OCI-LY1 (cell line): ENCODE measurements at regions not wholly inside any gene's neighbourhood (a gene's known extent, or its start where the extent isn't known, plus 50 kb on each side); places are given as distances from the start of the nearest gene placed in this dataset.

Experiments used
- EZH2 ChIP-seq: fragments of 200-600 bp; sonication (generic), shearing (Covaris generic); IDR thresholded peaks from 2 replicates; pipeline ENCODE4 v1.8.0; 2017; ENCODE audit warnings: borderline replicate concordance, mixed run types, mild to moderate bottlenecking, antibody characterized with exemption, low read length, moderate library complexity, mixed read lengths
- TF ChIP-seq, protein P1 (sequence below): fragments of 200-600 bp; sonication (generic), shearing (Covaris generic); IDR thresholded peaks from 2 replicates; pipeline ENCODE4 v1.5.1; 2017; ENCODE audit warnings: mild to moderate bottlenecking, antibody characterized with exemption, low read length, moderate library complexity, mixed read lengths

DNA sequence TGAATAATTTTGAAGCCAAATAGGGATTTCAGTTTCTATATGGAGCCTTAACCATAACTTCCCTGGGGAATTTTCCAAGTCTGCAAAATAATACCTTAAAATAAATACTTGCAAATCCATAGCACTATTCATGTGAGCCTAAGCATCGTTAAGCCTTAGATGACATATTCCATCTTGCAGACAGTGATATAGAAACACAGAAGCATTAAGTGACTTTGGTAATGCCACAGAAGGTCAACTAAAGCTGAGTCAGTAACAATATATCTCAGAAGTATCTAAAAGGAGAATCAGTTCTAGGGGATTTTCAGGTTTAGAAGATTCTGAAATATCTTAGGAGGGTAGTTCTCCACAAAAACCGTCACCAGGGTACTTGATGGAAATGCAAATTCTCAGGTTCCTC is 163.4 kb upstream of the COL1A2 start:
- TF ChIP-seq, protein P1, sequence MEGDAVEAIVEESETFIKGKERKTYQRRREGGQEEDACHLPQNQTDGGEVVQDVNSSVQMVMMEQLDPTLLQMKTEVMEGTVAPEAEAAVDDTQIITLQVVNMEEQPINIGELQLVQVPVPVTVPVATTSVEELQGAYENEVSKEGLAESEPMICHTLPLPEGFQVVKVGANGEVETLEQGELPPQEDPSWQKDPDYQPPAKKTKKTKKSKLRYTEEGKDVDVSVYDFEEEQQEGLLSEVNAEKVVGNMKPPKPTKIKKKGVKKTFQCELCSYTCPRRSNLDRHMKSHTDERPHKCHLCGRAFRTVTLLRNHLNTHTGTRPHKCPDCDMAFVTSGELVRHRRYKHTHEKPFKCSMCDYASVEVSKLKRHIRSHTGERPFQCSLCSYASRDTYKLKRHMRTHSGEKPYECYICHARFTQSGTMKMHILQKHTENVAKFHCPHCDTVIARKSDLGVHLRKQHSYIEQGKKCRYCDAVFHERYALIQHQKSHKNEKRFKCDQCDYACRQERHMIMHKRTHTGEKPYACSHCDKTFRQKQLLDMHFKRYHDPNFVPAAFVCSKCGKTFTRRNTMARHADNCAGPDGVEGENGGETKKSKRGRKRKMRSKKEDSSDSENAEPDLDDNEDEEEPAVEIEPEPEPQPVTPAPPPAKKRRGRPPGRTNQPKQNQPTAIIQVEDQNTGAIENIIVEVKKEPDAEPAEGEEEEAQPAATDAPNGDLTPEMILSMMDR = no peak
- no peak for TF ChIP-seq EZH2
